GM18505 (cell line): ENCODE measurements at regions not wholly inside any gene's neighbourhood (a gene's known extent, or its start where the extent isn't known, plus 50 kb on each side); places are given as distances from the start of the nearest gene placed in this dataset.
"Not testable (repeated sequence)": the region's sequence is repeated elsewhere in the genome, so short reads cannot be mapped to it uniquely, and the experiment has no call there.

ENCODE experiments used
- ATAC-seq: cut with Tn5 transposase; IDR thresholded peaks from one replicate; pipeline ENCODE4 v1.9.1; 2021; ENCODE audit not compliant: unreplicated experiment
- POLR2A ChIP-seq: IDR thresholded peaks from 4 replicates; pipeline ENCODE4 v1.6.1; 2011; ENCODE audit warnings: borderline replicate concordance; ENCODE audit not compliant: insufficient read depth, insufficient read length; ENCODE audit errors: extremely low read depth

DNA sequence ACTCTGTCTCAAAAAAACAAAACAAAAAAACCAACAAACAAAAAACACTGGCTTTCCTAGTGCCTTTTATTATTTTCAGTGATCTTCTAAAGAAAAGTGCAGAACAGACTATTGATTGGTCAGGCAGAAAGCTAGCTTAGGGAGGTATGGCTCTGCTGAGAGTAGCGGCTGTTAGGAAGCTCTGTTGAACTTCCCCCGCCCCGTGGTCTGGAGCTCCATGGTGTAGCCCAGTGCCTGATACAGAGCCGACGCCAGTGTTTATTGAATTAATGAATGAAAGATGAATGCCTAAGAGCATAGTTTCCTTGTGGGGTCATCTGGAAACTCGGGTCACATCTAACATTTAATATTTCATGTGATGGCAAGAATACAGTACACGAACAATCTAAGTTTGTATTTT, 90.5 kb upstream of the ARMC3 start:
- ATAC-seq: no peak
- no peak for TF ChIP-seq POLR2A

GRCh38 chr10:22834471-22834870, 93.4 kb upstream of the ARMC3 start:
- no peak for TF ChIP-seq POLR2A
- ATAC-seq: no peak

GRCh38 chr10:22833781-22834180, 94.1 kb upstream of the ARMC3 start:
- no peak for ATAC-seq
- TF ChIP-seq POLR2A: no peak

- no peak for TF ChIP-seq POLR2A
- ATAC-seq: no peak
Observed at GRCh38 chr10:22833353-22833752, 94.5 kb upstream of the ARMC3 start.

- no peak for ATAC-seq
- TF ChIP-seq POLR2A: no peak
Observed at GRCh38 chr10:22832851-22833250, 95.0 kb upstream of the ARMC3 start.

DNA sequence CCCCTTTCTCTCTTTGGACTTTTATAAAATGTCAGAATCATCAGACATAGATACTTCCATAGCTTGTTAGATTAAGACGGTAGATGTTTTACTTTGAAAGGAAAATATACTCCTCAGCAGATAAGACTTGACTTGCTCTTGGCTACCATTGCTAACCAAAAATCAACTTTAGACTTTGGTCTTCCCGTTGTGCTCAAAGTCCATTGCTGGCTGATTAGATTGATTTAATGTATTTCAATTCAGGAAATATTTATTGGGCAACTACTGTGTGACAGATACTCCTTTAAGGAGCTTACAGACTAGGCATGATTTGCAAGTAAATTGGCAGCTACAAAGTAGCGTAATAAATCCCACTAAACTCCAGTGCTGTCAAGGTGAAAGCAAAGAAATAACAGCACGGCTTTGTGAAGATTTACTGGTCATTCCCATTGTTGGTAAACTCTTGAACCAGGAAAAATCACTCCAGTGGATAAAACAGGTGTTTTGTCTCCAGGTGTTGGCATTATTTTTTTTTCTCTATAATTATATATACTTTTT, 95.7 kb upstream of the ARMC3 start:
- TF ChIP-seq POLR2A: no peak
- ATAC-seq: no peak

DNA sequence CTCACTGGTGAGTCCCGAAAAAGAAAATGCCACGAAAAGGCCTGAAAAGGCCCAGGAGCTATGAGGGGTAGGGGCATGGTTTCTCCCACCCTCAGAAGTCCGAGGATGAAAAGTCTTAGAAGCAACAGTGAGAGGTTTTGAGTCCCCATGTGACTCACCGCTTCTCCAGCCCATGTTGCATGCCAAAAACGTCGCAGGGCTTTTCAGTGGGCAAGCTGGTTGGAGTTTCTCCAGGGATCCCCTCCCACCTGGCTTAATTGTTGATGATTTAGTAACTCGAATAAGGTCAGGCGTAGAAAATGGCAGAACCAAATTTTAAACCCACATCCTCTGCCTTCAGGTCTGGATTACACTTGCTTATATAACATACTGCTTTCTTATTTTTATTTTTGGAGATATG, 96.3 kb upstream of the ARMC3 start:
- no peak for TF ChIP-seq POLR2A
- ATAC-seq: no peak

DNA sequence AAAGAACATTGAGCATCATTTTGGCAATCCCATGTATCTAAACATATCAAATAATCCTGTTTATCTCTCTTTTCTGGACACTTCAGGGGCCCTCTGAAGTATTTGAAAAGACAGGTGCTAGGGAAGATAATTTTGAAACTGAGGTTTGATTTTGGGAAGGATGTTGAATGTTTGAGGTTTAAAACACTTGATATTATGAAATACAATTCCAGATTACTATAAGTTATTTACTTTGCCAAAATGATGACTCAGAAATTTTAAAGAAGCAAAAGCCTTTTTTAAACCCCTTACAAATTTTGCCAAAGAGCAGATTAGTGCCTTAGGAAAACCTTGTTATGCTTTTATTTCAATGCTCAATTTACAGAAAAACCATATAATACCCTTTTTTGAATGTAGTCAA, 99.1 kb upstream of the ARMC3 start:
- ATAC-seq: not testable (repeated sequence)

GRCh38 chr10:22825841-22826240, 102.0 kb upstream of the ARMC3 start:
- no peak for TF ChIP-seq POLR2A
- ATAC-seq: no peak

GRCh38 chr10:22824984-22825383, 102.9 kb upstream of the ARMC3 start:
- ATAC-seq: no peak
- TF ChIP-seq POLR2A: no peak

GRCh38 chr10:22824520-22824919, 103.3 kb upstream of the ARMC3 start:
- no peak for TF ChIP-seq POLR2A
- no peak for ATAC-seq

- no peak for TF ChIP-seq POLR2A
- no peak for ATAC-seq
Observed at GRCh38 chr10:22823109-22823508, 104.7 kb upstream of the ARMC3 start.

DNA sequence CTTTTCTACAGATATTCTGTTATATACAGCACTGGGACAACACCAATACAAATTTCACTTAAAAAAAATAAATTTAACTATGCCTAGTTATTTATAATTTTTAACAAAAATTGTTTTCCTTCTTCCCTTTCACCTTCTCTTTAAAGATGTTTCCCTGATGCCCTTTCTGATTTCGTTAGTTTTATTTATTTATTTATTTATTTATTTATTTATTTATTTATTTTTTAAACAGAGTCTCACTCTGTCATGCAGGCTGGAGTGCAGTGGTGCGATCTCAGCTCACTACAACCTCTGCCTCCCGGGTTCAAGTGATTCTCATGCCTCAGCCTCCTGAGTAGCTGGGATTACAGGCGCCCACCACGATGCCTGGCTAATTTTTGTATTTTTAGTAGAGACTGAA, 105.9 kb upstream of the ARMC3 start:
- not testable (repeated sequence) for ATAC-seq

- TF ChIP-seq POLR2A: no peak
- ATAC-seq: no peak
Observed at GRCh38 chr10:22821501-22821900, 106.4 kb upstream of the ARMC3 start.

GRCh38 chr10:22816298-22816653, 101.9 kb upstream of the PIP4K2A start:
- TF ChIP-seq POLR2A: no peak
- ATAC-seq: no peak
